ENCODE measurements at regions not wholly inside any gene's neighbourhood (a gene's known extent, or its start where the extent isn't known, plus 50 kb on each side); places are given as distances from the start of the nearest gene placed in this dataset.

DNA sequence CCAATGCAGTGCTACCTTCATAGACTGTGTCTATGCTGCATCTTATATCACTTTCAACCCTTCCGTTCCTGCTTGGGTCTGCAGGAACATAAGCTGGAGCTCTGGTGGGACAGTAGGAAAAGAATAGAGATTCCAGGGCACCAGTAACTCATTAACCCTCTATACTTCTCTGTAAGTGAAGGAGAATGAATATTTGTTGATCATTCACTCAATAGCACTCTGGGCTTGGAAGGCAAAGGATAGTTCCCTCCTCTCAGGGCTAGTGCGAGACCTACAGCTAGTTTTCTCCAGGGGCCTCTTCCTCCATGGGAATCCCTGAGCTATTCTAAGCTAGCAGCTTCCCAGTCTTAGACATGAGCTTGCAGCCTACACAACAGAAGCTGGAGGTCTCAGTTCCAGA lies 84.7 kb downstream of the BMP4 start:
- H3K27me3 Mint-ChIP-seq (ENCODE audit: low read depth): no peaks in the 10 kb centered on the region
- H3K79me1 ChIP-seq (ENCODE audit: insufficient read depth, low read depth, low read length, poor library complexity, severe bottlenecking): no peaks in the 10 kb centered on the region
- H3K14ac ChIP-seq (ENCODE audit: insufficient read depth, low read length): no peak overlapping the region
- H3T11ph ChIP-seq (ENCODE audit: low read length): no peak overlapping the region
- DNase-seq: no peak
- no peak overlapping the region for H4K5ac ChIP-seq (ENCODE audit: insufficient read length, low read depth, low read length)
- no peak overlapping the region; a peak in 1 of 5 replicates for H3K4me3 Mint-ChIP-seq
- H2BK5ac ChIP-seq (ENCODE audit: insufficient read length, low read length): no peak overlapping the region
- no peaks in the 10 kb centered on the region for H3K4me1 Mint-ChIP-seq
- H2AK5ac ChIP-seq (ENCODE audit: insufficient read length, low read length): no peak overlapping the region
- no peaks in the 10 kb centered on the region for H3K27me3 ChIP-seq (ENCODE audit: insufficient read depth, low read length)
- H3K23ac ChIP-seq (ENCODE audit: insufficient read length, low read depth, low read length): no peak overlapping the region
- H3K79me2 ChIP-seq (ENCODE audit: insufficient read depth, low read length): no peaks in the 10 kb centered on the region
- no peak overlapping the region for H2AFZ ChIP-seq (ENCODE audit: low read length)
- H3K4me2 ChIP-seq (ENCODE audit: insufficient read depth, insufficient read length, low read length): no peak overlapping the region
- no peak overlapping the region for H3K27ac ChIP-seq (ENCODE audit: insufficient read length, low read depth, low read length)
- H3K4ac ChIP-seq (ENCODE audit: low read depth, low read length): no peak overlapping the region
- H3K56ac ChIP-seq (ENCODE audit: insufficient read length, low read depth, low read length): no peak overlapping the region
- H3K4me1 ChIP-seq (ENCODE audit: insufficient read depth, low read length): no peaks in the 10 kb centered on the region
- no peak overlapping the region for H4K8ac ChIP-seq (replicated peaks; ENCODE audit: insufficient read length, low read depth, low read length)
- H2BK120ac ChIP-seq (ENCODE audit: low read depth, low read length, poor library complexity, severe bottlenecking): no peak overlapping the region
- H3K27ac Mint-ChIP-seq: no peak overlapping the region
- no peaks in the 10 kb centered on the region for H3K9me3 ChIP-seq (ENCODE audit: control insufficient read depth, low read depth, low read length)
- no CpG with 5 or more reads among the region's 2 CpGs for WGBS (ENCODE audit: extremely low coverage, insufficient read length, low lambda C conversion rate)
- no peaks in the 10 kb centered on the region for H3K9me3 Mint-ChIP-seq
- no peak overlapping the region for H3K18ac ChIP-seq (ENCODE audit: insufficient read length, low read depth, low read length)
- no peak overlapping the region for H2BK15ac ChIP-seq (ENCODE audit: low read depth, low read length)
- no peak overlapping the region for H4K91ac ChIP-seq (ENCODE audit: insufficient read length, low read depth, low read length)
- no peaks in the 10 kb centered on the region for H4K20me1 ChIP-seq (ENCODE audit: control insufficient read depth, insufficient read depth, insufficient read length)
- TF ChIP-seq, protein P1, sequence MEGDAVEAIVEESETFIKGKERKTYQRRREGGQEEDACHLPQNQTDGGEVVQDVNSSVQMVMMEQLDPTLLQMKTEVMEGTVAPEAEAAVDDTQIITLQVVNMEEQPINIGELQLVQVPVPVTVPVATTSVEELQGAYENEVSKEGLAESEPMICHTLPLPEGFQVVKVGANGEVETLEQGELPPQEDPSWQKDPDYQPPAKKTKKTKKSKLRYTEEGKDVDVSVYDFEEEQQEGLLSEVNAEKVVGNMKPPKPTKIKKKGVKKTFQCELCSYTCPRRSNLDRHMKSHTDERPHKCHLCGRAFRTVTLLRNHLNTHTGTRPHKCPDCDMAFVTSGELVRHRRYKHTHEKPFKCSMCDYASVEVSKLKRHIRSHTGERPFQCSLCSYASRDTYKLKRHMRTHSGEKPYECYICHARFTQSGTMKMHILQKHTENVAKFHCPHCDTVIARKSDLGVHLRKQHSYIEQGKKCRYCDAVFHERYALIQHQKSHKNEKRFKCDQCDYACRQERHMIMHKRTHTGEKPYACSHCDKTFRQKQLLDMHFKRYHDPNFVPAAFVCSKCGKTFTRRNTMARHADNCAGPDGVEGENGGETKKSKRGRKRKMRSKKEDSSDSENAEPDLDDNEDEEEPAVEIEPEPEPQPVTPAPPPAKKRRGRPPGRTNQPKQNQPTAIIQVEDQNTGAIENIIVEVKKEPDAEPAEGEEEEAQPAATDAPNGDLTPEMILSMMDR (conservative IDR thresholded peaks at IDR 0.05): no peak
- no peak overlapping the region for H2BK20ac ChIP-seq (ENCODE audit: low read depth, low read length, poor library complexity, severe bottlenecking)
- H3K23me2 ChIP-seq (ENCODE audit: insufficient read length, low read depth, low read length, poor library complexity, severe bottlenecking): no peaks in the 10 kb centered on the region
- no peaks in the 10 kb centered on the region; a peak in 1 of 7 replicates for H3K36me3 Mint-ChIP-seq (ENCODE audit: insufficient read depth in 1 of 3, low read depth in 3 of 3)
- no peak overlapping the region for H3K9ac ChIP-seq (ENCODE audit: extremely low read depth, insufficient read length, low read length)
- H2BK12ac ChIP-seq (ENCODE audit: insufficient read length, low read depth, low read length): no peak overlapping the region
